CD4-positive, alpha-beta T cell treated with Interleukin-1 beta for 1 hour (primary cell): ENCODE measurements at regions not wholly inside any gene's neighbourhood (a gene's known extent, or its start where the extent isn't known, plus 50 kb on each side); places are given as distances from the start of the nearest gene placed in this dataset.

Source experiments
- DNase-seq, 2 donors: peaks; one replicate each; pipeline ENCODE4 v3.0.0-alpha.2; 2020 to 2022

- DNase-seq: no peak
Measured at GRCh38 chr5:52504584-52505240, 283.0 kb upstream of the ITGA1 start.

GRCh38 chr5:52517667-52518066, 270.0 kb upstream of the ITGA1 start:
- DNase-seq: no peak

- no peak for DNase-seq
Measured at GRCh38 chr5:52520171-52520570, 267.5 kb upstream of the ITGA1 start.

- DNase-seq: no peak
Measured at GRCh38 chr5:52521236-52521635, 266.5 kb upstream of the ITGA1 start.

GRCh38 chr5:52523701-52524100, 264.0 kb upstream of the ITGA1 start:
- no peak for DNase-seq

- DNase-seq: no peak
Measured at GRCh38 chr5:52531105-52531504, 256.6 kb upstream of the ITGA1 start.

GRCh38 chr5:52543594-52543993, 244.1 kb upstream of the ITGA1 start:
- DNase-seq: no peak

- DNase-seq: no peak
Measured at GRCh38 chr5:52544738-52545137, 243.0 kb upstream of the ITGA1 start.

GRCh38 chr5:52554293-52554692, 233.4 kb upstream of the ITGA1 start:
- DNase-seq: no peak

GRCh38 chr5:52560366-52560765, 227.3 kb upstream of the ITGA1 start:
- no peak for DNase-seq

- no peak for DNase-seq
Measured at GRCh38 chr5:52562473-52562872, 225.2 kb upstream of the ITGA1 start.

GRCh38 chr5:52564587-52564986, 223.1 kb upstream of the ITGA1 start:
- DNase-seq: no peak

- no peak for DNase-seq
Measured at GRCh38 chr5:52577546-52577945, 210.2 kb upstream of the ITGA1 start.

- no peak for DNase-seq
Measured at GRCh38 chr5:52579391-52579790, 208.3 kb upstream of the ITGA1 start.

GRCh38 chr5:52580921-52581320, 206.8 kb upstream of the ITGA1 start:
- DNase-seq: no peak

- no peak for DNase-seq
Measured at GRCh38 chr5:52582313-52582712, 205.4 kb upstream of the ITGA1 start.

GRCh38 chr5:52587131-52587530, 200.6 kb upstream of the ITGA1 start:
- no peak for DNase-seq

GRCh38 chr5:52597625-52598024, 190.1 kb upstream of the ITGA1 start:
- DNase-seq: no peak

GRCh38 chr5:52598968-52599367, 188.7 kb upstream of the ITGA1 start:
- DNase-seq: no peak

- no peak for DNase-seq
Measured at GRCh38 chr5:52603778-52604554, 183.8 kb upstream of the ITGA1 start.

- DNase-seq: no peak
Measured at GRCh38 chr5:52605317-52606313, 182.1 kb upstream of the ITGA1 start.

- DNase-seq: no peak
Measured at GRCh38 chr5:52607227-52607824, 180.4 kb upstream of the ITGA1 start.

GRCh38 chr5:52620315-52620714, 167.4 kb upstream of the ITGA1 start:
- no peak for DNase-seq
